DOHH2 (cell line): ENCODE measurements at regions not wholly inside any gene's neighbourhood (a gene's known extent, or its start where the extent isn't known, plus 50 kb on each side); places are given as distances from the start of the nearest gene placed in this dataset.

Source experiments
- CTCF ChIP-seq: fragments of 200-600 bp; sonication (generic); IDR thresholded peaks from one replicate; pipeline ENCODE4 v1.5.1; 2014; ENCODE audit warnings: antibody characterized with exemption, mild to moderate bottlenecking, low read depth, low read length; ENCODE audit not compliant: poor library complexity, severe bottlenecking
- EZH2phosphoT487 ChIP-seq: fragments of 200-600 bp; sonication (generic); IDR thresholded peaks from 2 replicates; pipeline ENCODE4 v1.6.1; 2017; ENCODE audit warnings: borderline replicate concordance, mild to moderate bottlenecking, antibody characterized with exemption, low read length, moderate library complexity, mixed read lengths

- TF ChIP-seq CTCF (no peak), EZH2phosphoT487 (no peak)
These were observed 400.3 kb upstream of the HNRNPA3 start for GRCh38 chr2:176812246-176812775.
